ENCODE measurements at regions not wholly inside any gene's neighbourhood (a gene's known extent, or its start where the extent isn't known, plus 50 kb on each side); places are given as distances from the start of the nearest gene placed in this dataset.

DNA sequence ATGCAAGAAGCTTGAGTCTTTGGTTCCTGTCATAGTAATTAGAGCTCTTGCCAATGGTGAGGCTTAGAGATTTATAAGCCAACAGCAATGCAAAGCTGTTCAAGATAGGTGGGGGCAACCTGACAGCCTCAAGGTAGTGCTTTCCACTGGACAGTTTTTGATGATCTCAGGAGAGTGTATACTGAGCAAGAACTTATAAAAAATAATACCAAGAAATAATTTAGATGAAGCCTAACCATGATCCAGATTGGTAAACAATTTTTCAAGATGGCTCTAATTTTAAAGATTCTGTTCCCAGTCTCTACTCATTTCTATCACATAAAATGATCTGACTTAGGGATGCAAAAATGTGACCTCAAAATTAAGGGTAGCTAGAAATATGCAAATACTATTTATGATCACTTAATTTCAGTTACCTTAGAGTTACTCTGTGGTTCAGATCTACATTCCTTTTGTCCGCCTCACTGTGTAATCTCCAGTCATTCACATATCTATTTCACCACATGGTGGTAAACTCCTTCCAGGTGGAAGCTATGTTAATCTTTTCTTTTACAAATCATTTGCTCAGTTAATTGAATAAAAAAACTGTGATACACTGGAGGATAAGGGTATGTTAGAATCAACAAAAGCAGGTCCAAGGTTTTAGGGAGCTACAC lies 1228.0 kb upstream of the C9orf72 start:
- no peak for TF ChIP-seq POLR2A (IDR thresholded peaks at IDR 0.05; ENCODE audit: low read depth, low read length)
- DNase-seq (ENCODE audit: insufficient read length, low spot score) (no peak), FAIRE-seq (peak; percentile 65)

DNA sequence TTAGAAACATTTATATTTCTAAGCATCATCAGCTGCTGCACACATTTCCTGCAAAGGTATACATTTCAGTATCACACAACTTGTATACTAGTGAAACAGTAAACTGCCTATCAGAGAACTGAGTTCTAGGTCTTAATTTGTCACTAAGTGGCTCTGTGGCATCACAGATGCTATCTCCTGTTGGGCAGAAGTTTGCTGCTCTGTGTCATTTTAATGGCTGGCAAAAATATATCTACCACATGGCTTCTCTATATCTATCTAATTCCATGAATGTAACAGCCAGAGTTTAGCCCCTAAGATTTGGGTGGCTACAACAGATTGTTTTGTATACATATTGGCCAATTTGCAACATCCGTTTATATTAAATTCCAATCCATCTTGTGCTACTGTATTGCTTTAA lies 1231.9 kb upstream of the C9orf72 start:
- no peak for FAIRE-seq
- TF ChIP-seq POLR2A (IDR thresholded peaks at IDR 0.05; ENCODE audit: low read depth, low read length), result no peak
- DNase-seq (ENCODE audit: insufficient read length, low spot score), result no peak

DNA sequence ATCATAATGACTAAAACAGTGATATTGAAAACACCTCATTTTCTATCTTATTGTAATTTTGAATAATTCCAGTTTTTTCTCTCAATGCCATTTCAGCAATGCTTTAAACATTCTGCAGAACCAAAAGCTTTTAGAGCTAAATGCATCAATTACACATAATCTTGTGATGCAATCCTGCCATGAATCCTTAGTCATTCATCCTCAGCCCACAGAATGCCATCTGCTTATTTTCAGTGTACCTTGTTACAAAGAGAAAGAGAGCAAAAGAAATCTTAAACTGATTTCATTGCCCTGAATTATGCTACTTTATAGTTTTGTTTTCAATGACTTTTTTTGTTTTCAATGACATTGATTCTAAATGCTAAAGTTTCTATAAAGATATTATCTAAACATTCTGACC lies 1234.8 kb upstream of the C9orf72 start:
- DNase-seq (ENCODE audit: insufficient read length, low spot score), result no peak
- FAIRE-seq, result peak; percentile 84
- TF ChIP-seq POLR2A (IDR thresholded peaks at IDR 0.05; ENCODE audit: low read depth, low read length), result no peak

DNA sequence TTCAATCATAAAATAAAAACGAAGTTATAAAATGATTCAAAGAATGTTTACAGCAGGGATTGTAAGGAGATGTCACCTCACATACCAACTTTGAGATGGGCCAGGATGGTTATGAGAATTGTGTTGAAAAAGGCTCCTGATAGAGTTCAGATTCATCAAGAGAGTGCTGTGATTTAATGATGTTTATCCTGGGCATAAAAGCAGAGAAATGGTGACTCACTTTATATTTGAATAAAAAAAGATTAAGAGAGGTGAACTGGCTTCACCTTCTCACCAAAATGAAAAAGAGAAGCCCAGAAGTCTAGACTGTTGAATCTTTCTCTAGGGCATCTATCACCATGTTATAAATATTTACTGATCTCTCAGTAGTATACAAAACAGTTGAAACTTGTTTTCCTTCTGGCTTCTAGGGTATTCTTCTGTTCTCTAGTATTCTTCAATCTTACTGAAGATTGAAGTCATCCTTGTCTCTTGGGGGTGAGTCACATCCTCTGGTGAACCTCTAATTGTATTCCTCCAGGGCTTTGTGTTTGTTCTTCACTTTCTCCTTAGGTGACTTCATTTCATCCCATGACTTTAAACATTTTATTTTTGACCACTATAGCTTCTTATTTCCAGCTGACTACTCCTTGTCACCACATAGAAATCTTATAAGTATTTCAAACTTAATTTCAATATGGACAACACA lies 1237.3 kb upstream of the C9orf72 start:
- FAIRE-seq, result peak; percentile 88
- DNase-seq (ENCODE audit: insufficient read length, low spot score), result peak; percentile 6
- no peak for TF ChIP-seq POLR2A (IDR thresholded peaks at IDR 0.05; ENCODE audit: low read depth, low read length)

DNA sequence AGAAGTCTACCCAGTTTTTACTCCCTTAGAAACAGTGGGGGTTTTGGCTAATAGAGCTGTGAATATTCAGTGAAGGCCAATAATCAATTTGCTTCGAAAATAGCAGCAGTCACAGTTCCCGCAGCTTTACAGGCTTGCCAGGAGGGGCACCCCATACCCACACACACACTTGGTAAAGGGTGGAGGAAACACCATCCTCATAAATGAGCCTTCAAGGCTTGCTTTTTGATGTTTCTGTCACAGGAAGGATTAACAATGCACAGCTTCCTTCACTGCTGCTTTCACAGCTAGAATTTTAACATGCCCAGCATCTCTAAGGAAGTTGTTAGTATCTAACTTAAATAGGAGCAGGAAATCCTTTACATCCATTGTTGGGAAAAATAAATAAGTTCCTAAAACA lies 1247.5 kb upstream of the C9orf72 start:
- FAIRE-seq (no peak), DNase-seq (ENCODE audit: insufficient read length, low spot score) (no peak)
- TF ChIP-seq POLR2A (IDR thresholded peaks at IDR 0.05; ENCODE audit: low read depth, low read length), result no peak

DNA sequence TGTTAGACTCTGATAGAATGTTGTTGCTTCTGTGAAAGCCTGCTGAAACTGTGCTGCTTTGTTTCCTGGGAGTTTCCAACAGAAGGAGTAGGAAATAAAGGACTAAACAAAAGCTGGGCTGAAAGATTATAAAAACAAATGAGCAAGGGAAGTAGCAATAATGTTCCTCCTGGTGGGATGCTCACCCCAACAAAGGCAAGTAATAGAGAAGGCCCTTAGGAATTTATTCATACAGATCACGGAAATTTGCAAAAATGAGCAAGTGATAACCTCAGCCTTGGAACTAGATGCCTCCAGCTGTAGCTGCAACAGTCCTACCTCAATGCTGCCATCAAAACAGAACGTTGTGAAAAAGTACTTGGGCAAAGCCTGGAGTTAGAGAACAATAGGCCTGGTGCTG lies 1248.0 kb upstream of the C9orf72 start:
- TF ChIP-seq POLR2A (IDR thresholded peaks at IDR 0.05; ENCODE audit: low read depth, low read length), result no peak
- DNase-seq (ENCODE audit: insufficient read length, low spot score) (no peak), FAIRE-seq (no peak)

DNA sequence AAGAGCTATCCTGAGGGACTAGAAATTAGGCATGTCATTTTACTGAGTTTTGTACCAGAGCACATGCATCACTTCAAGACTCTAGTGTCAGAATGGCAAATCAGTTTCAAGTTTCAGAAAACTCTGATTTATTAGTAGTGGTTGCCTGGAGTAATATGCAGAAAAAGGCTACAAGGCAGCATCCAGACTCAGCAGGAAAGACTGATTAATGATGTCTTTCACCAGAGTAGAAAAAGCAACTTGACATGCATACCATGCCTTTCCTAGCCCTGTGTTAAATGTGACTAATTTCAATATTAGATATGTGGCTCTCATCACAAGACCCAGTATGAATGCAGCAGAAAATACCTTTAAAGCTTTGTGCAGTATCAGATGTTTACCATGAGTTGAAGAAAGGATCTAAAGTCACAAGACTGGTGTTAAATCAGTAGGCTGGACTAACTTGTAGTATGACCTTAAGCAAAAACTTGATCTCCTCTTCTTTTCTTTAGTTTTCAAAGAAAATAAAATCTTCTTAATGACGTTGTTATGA lies 1251.2 kb upstream of the C9orf72 start:
- FAIRE-seq (no peak), DNase-seq (ENCODE audit: insufficient read length, low spot score) (no peak)
- TF ChIP-seq POLR2A (IDR thresholded peaks at IDR 0.05; ENCODE audit: low read depth, low read length), result no peak

DNA sequence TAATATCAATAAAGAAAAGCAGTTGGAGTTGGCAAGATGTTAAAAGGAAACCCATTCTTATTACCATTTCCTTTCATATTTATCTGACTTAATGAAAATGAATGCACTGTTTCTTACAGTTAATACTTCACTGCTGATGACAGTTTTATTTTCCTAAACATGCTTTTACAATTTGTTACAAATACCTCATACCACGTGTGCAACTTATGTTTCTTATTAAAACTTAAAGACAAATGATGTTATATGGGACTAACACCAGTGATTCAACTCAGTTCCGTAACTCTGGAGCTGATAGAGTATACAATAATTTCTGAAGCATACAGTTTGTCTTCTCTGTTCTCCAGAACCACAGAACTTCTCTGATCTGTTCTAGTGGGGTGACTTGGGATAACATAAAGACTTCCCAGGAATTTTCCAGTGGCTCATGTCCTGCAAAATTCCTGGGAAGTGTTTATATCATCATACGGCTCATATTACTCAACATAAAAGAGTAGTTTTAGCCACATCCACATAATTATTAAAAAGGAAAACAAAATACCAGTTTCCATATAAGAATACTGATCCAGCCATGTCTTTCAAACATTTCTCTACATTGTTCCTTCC lies 1259.0 kb upstream of the C9orf72 start:
- TF ChIP-seq POLR2A (IDR thresholded peaks at IDR 0.05; ENCODE audit: low read depth, low read length), result no peak
- no peak for FAIRE-seq
- DNase-seq (ENCODE audit: insufficient read length, low spot score), result no peak

DNA sequence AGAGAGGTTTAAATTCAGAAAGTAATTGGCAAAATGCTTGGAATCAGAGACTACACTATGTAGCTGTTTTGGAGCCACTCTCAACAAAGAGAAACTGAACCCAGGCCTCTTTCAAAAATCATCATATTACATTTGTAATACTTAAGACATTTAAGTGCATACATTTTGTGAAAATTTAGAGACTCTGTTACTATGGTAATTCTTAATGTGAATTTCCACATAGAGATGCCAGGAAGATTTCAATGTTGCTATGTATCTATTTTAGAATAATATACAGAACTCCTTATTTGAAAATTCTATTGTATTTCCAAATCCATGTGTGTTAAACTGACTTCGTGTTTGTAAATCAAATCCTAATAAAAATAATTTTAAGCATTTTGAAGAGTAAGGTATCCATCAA lies 1260.9 kb upstream of the C9orf72 start:
- FAIRE-seq, result no peak
- no peak for TF ChIP-seq POLR2A (IDR thresholded peaks at IDR 0.05; ENCODE audit: low read depth, low read length)

DNA sequence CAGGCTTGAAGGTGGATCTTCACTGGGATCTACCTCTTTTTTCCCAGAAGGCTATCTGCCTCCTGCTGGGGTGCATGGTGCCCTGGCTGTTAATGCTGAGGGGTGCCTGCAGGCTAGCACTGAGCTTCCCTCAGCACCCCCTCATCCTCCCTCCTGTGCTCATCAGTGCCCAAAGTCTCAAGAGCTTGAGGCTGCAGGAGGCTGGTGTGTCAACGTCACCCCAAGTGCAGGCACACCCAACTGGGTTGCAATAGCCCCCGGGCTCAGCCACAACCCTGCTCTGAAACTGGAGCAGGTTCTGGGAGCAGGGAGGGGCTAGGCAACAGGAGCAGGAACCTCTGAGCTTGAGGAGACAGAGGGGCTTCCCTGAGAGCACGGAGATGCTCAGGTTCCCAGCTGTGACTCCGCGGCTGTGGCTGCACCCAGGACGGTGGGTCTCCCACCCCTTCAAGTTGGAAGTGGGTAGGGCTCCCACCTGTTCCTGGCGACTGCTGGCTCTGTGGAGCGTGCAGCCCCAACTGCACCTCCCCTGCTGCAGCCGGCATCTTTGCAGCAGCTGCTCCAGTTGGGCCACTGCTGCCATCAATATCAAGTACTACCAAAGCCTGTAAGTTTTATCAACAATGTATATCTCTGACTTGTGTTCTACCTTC lies 1266.6 kb upstream of the C9orf72 start:
- no peak for FAIRE-seq
- DNase-seq (ENCODE audit: insufficient read length, low spot score), result no peak
- TF ChIP-seq POLR2A (IDR thresholded peaks at IDR 0.05; ENCODE audit: low read depth, low read length), result no peak

More for the DNA sequence above, 1260.9 kb upstream of the C9orf72 start:
- DNase-seq (ENCODE audit: insufficient read length, low spot score), result no peak

- FAIRE-seq (no peak), DNase-seq (ENCODE audit: insufficient read length, low spot score) (no peak)
- TF ChIP-seq POLR2A (IDR thresholded peaks at IDR 0.05; ENCODE audit: low read depth, low read length), result no peak
Observed at GRCh38 chr9:28841775-28842174, 1268.5 kb upstream of the C9orf72 start.

DNA sequence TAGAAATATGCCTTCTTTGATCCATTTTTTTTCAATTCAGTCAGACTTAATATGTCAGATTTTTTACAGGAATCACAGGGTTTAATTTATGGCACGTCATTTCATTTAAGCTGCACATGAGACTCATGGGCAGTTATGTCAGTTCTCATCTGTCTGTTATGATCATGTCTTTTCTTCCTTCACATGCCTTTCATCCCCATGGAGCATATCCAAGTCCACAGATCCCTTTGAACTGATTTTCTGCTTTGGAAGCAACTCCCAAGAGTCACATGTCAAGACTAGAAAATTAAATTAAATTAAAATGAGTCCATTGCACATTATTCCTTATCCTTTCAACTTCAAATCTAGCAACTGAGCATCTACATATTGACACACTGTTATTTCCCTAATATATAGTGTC lies 1274.0 kb upstream of the C9orf72 start:
- FAIRE-seq, result no peak
- no peak for TF ChIP-seq POLR2A (IDR thresholded peaks at IDR 0.05; ENCODE audit: low read depth, low read length)
- no peak for DNase-seq (ENCODE audit: insufficient read length, low spot score)

DNA sequence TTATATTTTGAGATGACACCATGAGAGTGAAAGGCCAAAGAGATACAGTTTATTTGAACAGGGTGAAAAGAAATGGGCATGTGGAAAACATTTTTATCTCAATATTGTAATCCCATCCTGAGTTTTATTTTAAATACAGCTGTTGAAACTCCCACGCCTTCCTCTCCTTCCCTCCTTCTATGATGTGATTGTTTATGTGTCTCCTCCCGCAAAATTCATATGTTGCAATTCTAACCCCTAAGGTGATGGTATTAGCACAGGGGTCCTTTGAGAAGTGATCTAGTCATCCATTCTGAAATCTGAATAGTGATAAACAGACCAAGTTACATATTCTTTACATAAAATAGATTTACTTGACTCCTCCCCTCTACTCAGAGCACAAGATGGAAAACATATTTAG lies 1275.4 kb upstream of the C9orf72 start:
- DNase-seq (ENCODE audit: insufficient read length, low spot score) (no peak), FAIRE-seq (no peak)
- no peak for TF ChIP-seq POLR2A (IDR thresholded peaks at IDR 0.05; ENCODE audit: low read depth, low read length)

- no peak for DNase-seq (ENCODE audit: insufficient read length, low spot score)
- FAIRE-seq, result no peak
- no peak for TF ChIP-seq POLR2A (IDR thresholded peaks at IDR 0.05; ENCODE audit: low read depth, low read length)
Observed at GRCh38 chr9:28853477-28853876, 1280.2 kb upstream of the C9orf72 start.

Measured in H54 (cell line).